Suppressor macrophage treated with lipopolysaccharide for 1 hour (primary cell): ENCODE measurements at regions not wholly inside any gene's neighbourhood (a gene's known extent, or its start where the extent isn't known, plus 50 kb on each side); places are given as distances from the start of the nearest gene placed in this dataset.
"Not testable (repeated sequence)": the region's sequence is repeated elsewhere in the genome, so short reads cannot be mapped to it uniquely, and the experiment has no call there.

Experiments used
- DNase-seq, 3 donors: peaks; one replicate each; pipeline ENCODE4 v3.0.0-alpha.2; 2020 to 2022

GRCh38 chr1:86798608-86799291 is 94.4 kb downstream of the SH3GLB1 start:
- peak; percentile 35 to 41 (median 40) for DNase-seq

GRCh38 chr1:86803641-86804040 is 99.3 kb downstream of the SH3GLB1 start:
- DNase-seq, result peak; percentile 23 to 53 (median 45)

DNA sequence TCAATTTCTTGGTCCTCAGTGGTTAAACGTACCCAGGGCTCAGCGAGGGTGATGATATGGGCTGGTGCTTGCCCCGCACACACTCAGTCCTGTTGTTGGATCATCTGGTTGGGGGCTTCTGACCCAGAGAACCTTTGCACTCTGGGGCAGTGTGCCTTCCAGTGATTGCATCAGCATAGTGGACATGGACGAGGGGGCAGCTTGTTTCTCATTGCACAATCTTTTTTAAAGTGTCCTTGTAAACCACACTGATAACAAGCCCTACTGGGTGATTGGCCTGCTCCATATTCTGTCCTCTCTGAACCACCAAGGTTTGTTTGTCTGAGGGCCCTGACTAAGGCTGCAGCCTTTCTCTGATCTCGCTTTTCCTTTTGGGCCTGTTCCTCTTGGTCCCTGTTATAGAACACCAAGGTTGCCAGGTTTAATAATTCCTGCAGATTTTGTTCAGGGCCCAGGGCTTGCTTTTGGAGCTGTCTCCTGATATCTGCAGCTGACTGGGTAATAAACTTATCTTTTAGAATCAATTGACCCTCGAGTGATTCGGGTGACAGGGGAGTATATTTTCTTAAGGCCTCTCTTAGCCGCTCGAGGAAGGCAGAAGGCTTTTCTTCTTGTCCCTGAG is 101.6 kb downstream of the SH3GLB1 start:
- DNase-seq, result not testable (repeated sequence)

DNA sequence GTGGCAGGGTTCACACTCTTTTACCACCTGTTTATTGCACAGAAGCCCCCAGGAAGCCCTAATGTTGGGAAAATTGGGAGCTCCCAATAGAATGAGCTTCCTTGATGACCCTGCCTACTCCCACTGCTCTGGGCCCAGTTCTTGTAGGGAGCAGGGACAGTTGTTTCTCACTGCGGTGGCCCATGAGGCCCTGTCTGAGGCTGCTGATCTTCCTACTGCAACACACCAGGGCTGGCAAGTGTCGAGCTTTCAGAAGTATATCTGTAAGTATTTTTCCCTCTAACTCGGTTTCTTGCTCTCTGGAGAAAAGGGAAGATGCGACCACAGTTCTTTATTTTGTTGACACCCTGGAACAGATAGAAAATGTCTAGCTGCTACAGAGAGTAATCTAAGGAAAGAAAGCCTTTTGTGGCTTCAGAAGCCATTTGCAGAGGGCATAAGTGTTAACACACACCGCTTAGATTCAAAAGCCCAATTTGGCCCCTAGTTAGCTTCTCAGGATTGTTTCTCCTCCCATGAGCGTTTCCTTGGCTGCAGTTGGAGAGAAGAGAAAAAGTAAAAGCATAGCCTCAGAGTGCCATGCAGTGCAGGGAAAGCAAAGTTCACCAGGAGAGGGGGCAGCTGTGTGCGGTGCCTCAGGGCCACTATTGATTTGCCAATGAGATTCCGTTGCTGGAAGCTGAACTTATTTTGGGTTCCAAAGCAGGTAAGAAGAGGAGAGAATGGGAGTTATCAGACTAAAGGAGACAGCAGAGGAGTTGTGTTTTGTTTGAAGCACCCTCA is 102.6 kb downstream of the SELENOF start:
- no peak for DNase-seq

DNA sequence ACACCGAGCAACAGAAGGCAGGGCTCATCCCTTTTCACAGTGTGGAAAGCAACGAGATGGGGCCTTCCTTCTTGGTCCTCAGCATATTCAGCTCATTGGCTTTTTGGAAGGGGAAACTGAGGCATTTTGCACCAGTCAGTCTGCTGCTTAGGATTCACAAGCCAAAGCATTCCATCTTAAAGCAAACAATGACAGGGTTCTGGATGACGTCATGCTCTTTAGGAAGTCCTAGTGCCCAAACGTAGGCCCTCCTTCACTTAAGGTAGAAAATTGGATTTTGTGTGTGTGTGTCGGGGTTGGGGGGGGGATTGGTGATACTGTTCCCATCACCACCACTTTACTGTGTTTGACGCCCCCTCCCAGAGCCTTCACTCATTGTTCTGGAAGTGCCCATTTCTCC is 101.6 kb downstream of the SELENOF start:
- no peak for DNase-seq
